Keratinocyte (primary cell): ENCODE measurements at regions not wholly inside any gene's neighbourhood (a gene's known extent, or its start where the extent isn't known, plus 50 kb on each side); places are given as distances from the start of the nearest gene placed in this dataset.

Experiments
- DNase-seq: peaks from one replicate; pipeline ENCODE4 v3.0.0-alpha.2; 2011; ENCODE audit warnings: low read depth, missing footprints, low spot score
- FAIRE-seq: peaks from 2 replicates; lab custom pipeline; 2011; peaks lifted over from hg19 to GRCh38; lab: Jason Lieb, UNC
- H2AFZ ChIP-seq: 2 replicates; pipeline ENCODE4 v1.6.0; 2012; ENCODE audit warnings: low read length, control low read depth, inconsistent platforms; ENCODE audit not compliant: control insufficient read depth
- H3K27ac ChIP-seq: 2 replicates; pipeline ENCODE4 v1.5.1; 2011; ENCODE audit warnings: low read length; ENCODE audit not compliant: control insufficient read depth, insufficient read depth
- H3K27me3 ChIP-seq: 3 replicates; pipeline ENCODE4 v1.6.0; 2011; ENCODE audit warnings: low read length; ENCODE audit not compliant: control insufficient read depth, insufficient read depth; ENCODE audit errors: extremely low read depth
- H3K36me3 ChIP-seq, 2 experiments: 2 replicates in 1 of 2; 3 replicates in 1 of 2; pipeline ENCODE4 v1.5.1; 2011; ENCODE audit warnings: low read length in 2 of 2, mild to moderate bottlenecking in 1 of 2; ENCODE audit not compliant: control insufficient read depth in 2 of 2, insufficient read depth in 2 of 2; ENCODE audit errors: extremely low read depth in 1 of 2
- H3K4me1 ChIP-seq: 3 replicates; pipeline ENCODE4 v1.5.1; 2011; ENCODE audit warnings: low read length; ENCODE audit not compliant: control insufficient read depth, insufficient read depth; ENCODE audit errors: extremely low read depth
- H3K4me2 ChIP-seq: 3 replicates; pipeline ENCODE4 v1.6.0; 2011; ENCODE audit warnings: low read depth, low read length; ENCODE audit not compliant: control insufficient read depth, insufficient read depth; ENCODE audit errors: extremely low read depth
- H3K4me3 ChIP-seq, 3 experiments: fragments of 200-600 bp in 1 of 3; sonication (generic) in 1 of 3; 2 replicates in 2 of 3; 3 replicates in 1 of 3; pipeline ENCODE4 v1.5.1; 2011 to 2016; ENCODE audit warnings: low read length in 3 of 3, mild to moderate bottlenecking in 3 of 3, control low read depth in 2 of 3, inconsistent platforms in 1 of 3, low read depth in 1 of 3, mixed read lengths in 1 of 3, mixed run types in 1 of 3, moderate library complexity in 1 of 3; ENCODE audit not compliant: control insufficient read depth in 2 of 3, insufficient read depth in 2 of 3; ENCODE audit errors: extremely low read depth in 1 of 3
- H3K79me2 ChIP-seq: 2 replicates; pipeline ENCODE4 v1.6.0; 2012; ENCODE audit warnings: low read length; ENCODE audit not compliant: control insufficient read depth, insufficient read depth
- H3K9ac ChIP-seq: 3 replicates; pipeline ENCODE4 v1.6.0; 2011; ENCODE audit warnings: low read length; ENCODE audit not compliant: control insufficient read depth, insufficient read depth; ENCODE audit errors: extremely low read depth
- H3K9me1 ChIP-seq: 3 replicates; pipeline ENCODE4 v1.6.0; 2011; ENCODE audit warnings: low read length; ENCODE audit not compliant: control insufficient read depth, insufficient read depth; ENCODE audit errors: extremely low read depth
- H3K9me3 ChIP-seq: 2 replicates; pipeline ENCODE4 v1.5.1; 2012; ENCODE audit warnings: low read depth, low read length; ENCODE audit not compliant: control insufficient read depth
- H4K20me1 ChIP-seq: 3 replicates; pipeline ENCODE4 v1.6.0; 2011; ENCODE audit warnings: low read length; ENCODE audit not compliant: control insufficient read depth, insufficient read depth; ENCODE audit errors: extremely low read depth
- CTCF ChIP-seq, 3 experiments: IDR thresholded peaks in 1 of 3; conservative IDR thresholded peaks in 1 of 3; optimal IDR thresholded peaks in 1 of 3; 2 replicates in 2 of 3; 3 replicates in 1 of 3; pipeline versions ENCODE3 to v1.5.1; 2011; ENCODE audit warnings: low read length in 3 of 3, mild to moderate bottlenecking in 3 of 3, moderate library complexity in 2 of 3, control low read depth in 1 of 3, inconsistent platforms in 1 of 3; ENCODE audit not compliant: insufficient read depth in 2 of 3; ENCODE audit errors: extremely low read depth in 1 of 3
- EZH2 ChIP-seq: IDR thresholded peaks from one replicate; pipeline ENCODE4 v1.6.1; 2012; ENCODE audit warnings: inconsistent platforms, mild to moderate bottlenecking, low read length, moderate library complexity
- dilution Hi-C: fragments of 300-500 bp; cut with MboI; formaldehyde crosslinking; loops from one replicate; pipeline ENCODE4 v1.7.0; 2020; ENCODE audit warnings: low sequenced_read_pairs; ENCODE audit not compliant: extremely low pct_ligation_motif_present

- dilution Hi-C loops, result no loop called here
- Histone ChIP-seq H3K27ac (no peak overlapping the region), H3K9me3 (no peaks in the 10 kb centered on the region), H4K20me1 (no peaks in the 10 kb centered on the region), H3K36me3 (no peaks in the 10 kb centered on the region), H3K9ac (no peak overlapping the region), H3K4me2 (no peak overlapping the region), H3K4me3 (no peak overlapping the region), H3K9me1 (no peaks in the 10 kb centered on the region), H3K4me1 (no peaks in the 10 kb centered on the region), H2AFZ (no peak overlapping the region), H3K79me2 (no peaks in the 10 kb centered on the region), H3K27me3 (no peaks in the 10 kb centered on the region)
- DNase-seq, result no peak
- FAIRE-seq, result no peak
- TF ChIP-seq EZH2, result no peak
Measured at GRCh38 chr7:124577256-124577655, 188.3 kb downstream of the GPR37 start.

- H3K4me2 ChIP-seq, result no peak overlapping the region
- DNase-seq (no peak), FAIRE-seq (no peak)
- no peaks in the 10 kb centered on the region for H3K36me3 ChIP-seq
- TF ChIP-seq EZH2, result no peak
- TF ChIP-seq CTCF (optimal IDR thresholded peaks at IDR 0.05 in 1 of 3, IDR thresholded peaks at IDR 0.05 in 1 of 3, conservative IDR thresholded peaks at IDR 0.05 in 1 of 3; ENCODE audit: extremely low read depth in 1 of 3, insufficient read depth in 2 of 3, low read length in 3 of 3), result no peak
- H3K4me1 ChIP-seq, result no peaks in the 10 kb centered on the region
- H4K20me1 ChIP-seq, result no peaks in the 10 kb centered on the region
- dilution Hi-C loops, result no loop called here
- no peak overlapping the region for H3K4me3 ChIP-seq
- H3K9me3 ChIP-seq, result no peaks in the 10 kb centered on the region
- H2AFZ ChIP-seq, result no peak overlapping the region
- H3K27ac ChIP-seq, result no peak overlapping the region
- no peaks in the 10 kb centered on the region for H3K27me3 ChIP-seq
- H3K9me1 ChIP-seq, result no peaks in the 10 kb centered on the region
- no peaks in the 10 kb centered on the region for H3K79me2 ChIP-seq
- H3K9ac ChIP-seq, result no peak overlapping the region
Measured at GRCh38 chr7:124575176-124575575, 190.4 kb downstream of the GPR37 start.

- no peak overlapping the region for H3K4me3 ChIP-seq
- dilution Hi-C loops, result no loop called here
Measured at GRCh38 chr7:124570558-124570957, 195.0 kb downstream of the GPR37 start.

More at GRCh38 chr7:124570558-124570957, 195.0 kb downstream of the GPR37 start:
- no peak overlapping the region for H3K27ac ChIP-seq
- no peak for DNase-seq
- H3K79me2 ChIP-seq, result no peaks in the 10 kb centered on the region
- TF ChIP-seq CTCF (optimal IDR thresholded peaks at IDR 0.05 in 1 of 3, IDR thresholded peaks at IDR 0.05 in 1 of 3, conservative IDR thresholded peaks at IDR 0.05 in 1 of 3; ENCODE audit: extremely low read depth in 1 of 3, insufficient read depth in 2 of 3, low read length in 3 of 3), result no peak
- no peak for TF ChIP-seq EZH2
- H2AFZ ChIP-seq, result no peak overlapping the region
- no peaks in the 10 kb centered on the region for H3K27me3 ChIP-seq
- H3K36me3 ChIP-seq, result no peaks in the 10 kb centered on the region
- no peaks in the 10 kb centered on the region for H3K9me3 ChIP-seq
- peaks cover 7% of the 10 kb centered on the region for H3K4me1 ChIP-seq
- no peaks in the 10 kb centered on the region for H4K20me1 ChIP-seq
- H3K4me2 ChIP-seq, result no peak overlapping the region
- no peaks in the 10 kb centered on the region for H3K9me1 ChIP-seq
- no peak for FAIRE-seq
- no peak overlapping the region for H3K9ac ChIP-seq
